EH (cell line): ENCODE measurements at regions not wholly inside any gene's neighbourhood (a gene's known extent, or its start where the extent isn't known, plus 50 kb on each side); places are given as distances from the start of the nearest gene placed in this dataset.
"Not testable (repeated sequence)": the region's sequence is repeated elsewhere in the genome, so short reads cannot be mapped to it uniquely, and the experiment has no call there.

Experiments
- DNase-seq: peaks from one replicate; pipeline ENCODE4 v3.0.0-alpha.2; 2015; ENCODE audit warnings: low read depth

GRCh38 chr11:13169709-13170108, 107.9 kb upstream of the BMAL1 start:
- DNase-seq, result peak; percentile 97

GRCh38 chr11:13174090-13174489, 103.5 kb upstream of the BMAL1 start:
- DNase-seq, result no peak

GRCh38 chr11:13183094-13183825, 94.3 kb upstream of the BMAL1 start:
- peak; percentile 71 for DNase-seq

GRCh38 chr11:13183826-13184196, 93.8 kb upstream of the BMAL1 start:
- DNase-seq, result no peak

GRCh38 chr11:13184295-13184794, 93.2 kb upstream of the BMAL1 start:
- no peak for DNase-seq

GRCh38 chr11:13188179-13188578, 89.4 kb upstream of the BMAL1 start:
- no peak for DNase-seq

GRCh38 chr11:13189561-13190426, 87.8 kb upstream of the BMAL1 start:
- no peak for DNase-seq

- DNase-seq, result no peak
Observed at GRCh38 chr11:13193613-13194012, 84.0 kb upstream of the BMAL1 start.

- DNase-seq, result not testable (repeated sequence)
Observed at GRCh38 chr11:13197374-13197773, 80.2 kb upstream of the BMAL1 start.

GRCh38 chr11:13205486-13205885, 72.1 kb upstream of the BMAL1 start:
- DNase-seq, result peak; percentile 29

- DNase-seq, result no peak
Observed at GRCh38 chr11:13206086-13206640, 71.4 kb upstream of the BMAL1 start.

GRCh38 chr11:13207270-13207664, 70.3 kb upstream of the BMAL1 start:
- no peak for DNase-seq

- peak; percentile 85 for DNase-seq
Observed at GRCh38 chr11:13207665-13208594, 69.7 kb upstream of the BMAL1 start.

GRCh38 chr11:13208921-13209320, 68.7 kb upstream of the BMAL1 start:
- no peak for DNase-seq

- DNase-seq, result no peak
Observed at GRCh38 chr11:13209379-13209778, 68.2 kb upstream of the BMAL1 start.

GRCh38 chr11:13210424-13210823, 67.2 kb upstream of the BMAL1 start:
- peak; percentile 83 for DNase-seq

GRCh38 chr11:13214276-13214675, 63.3 kb upstream of the BMAL1 start:
- DNase-seq, result peak; percentile 23

GRCh38 chr11:13215149-13215548, 62.4 kb upstream of the BMAL1 start:
- peak; percentile 90 for DNase-seq

GRCh38 chr11:13216019-13216710, 61.4 kb upstream of the BMAL1 start:
- peak; percentile 99 for DNase-seq

- DNase-seq, result no peak
Observed at GRCh38 chr11:13216711-13217075, 60.9 kb upstream of the BMAL1 start.

- DNase-seq, result not testable (repeated sequence)
Observed at GRCh38 chr11:13218685-13219084, 58.9 kb upstream of the BMAL1 start.
